ENCODE measurements at regions not wholly inside any gene's neighbourhood (a gene's known extent, or its start where the extent isn't known, plus 50 kb on each side); places are given as distances from the start of the nearest gene placed in this dataset.

GRCh38 chr2:217153510-217153909, 293.6 kb upstream of the TNP1 start:
- H3K9me3 ChIP-seq (ENCODE audit: control insufficient read depth, insufficient read depth, low read length): no peaks in the 10 kb centered on the region
- no peaks in the 10 kb centered on the region for H3K36me3 ChIP-seq (ENCODE audit: insufficient read depth, low read length)
- no peaks in the 10 kb centered on the region for H3K4me1 ChIP-seq (ENCODE audit: insufficient read depth, low read length)
- no peak overlapping the region for H3K9ac ChIP-seq (ENCODE audit: low read depth, low read length)

GRCh38 chr2:217152831-217153230, 293.0 kb upstream of the TNP1 start:
- H3K9me3 ChIP-seq (ENCODE audit: control insufficient read depth, insufficient read depth, low read length): no peaks in the 10 kb centered on the region
- no peaks in the 10 kb centered on the region for H3K36me3 ChIP-seq (ENCODE audit: insufficient read depth, low read length)
- no peaks in the 10 kb centered on the region for H3K4me1 ChIP-seq (ENCODE audit: insufficient read depth, low read length)
- H3K9ac ChIP-seq (ENCODE audit: low read depth, low read length): no peak overlapping the region

- H3K9ac ChIP-seq (ENCODE audit: low read depth, low read length): no peak overlapping the region
- H3K36me3 ChIP-seq (ENCODE audit: insufficient read depth, low read length): no peaks in the 10 kb centered on the region
- H3K9me3 ChIP-seq (ENCODE audit: control insufficient read depth, insufficient read depth, low read length): no peaks in the 10 kb centered on the region
- H3K4me1 ChIP-seq (ENCODE audit: insufficient read depth, low read length): no peaks in the 10 kb centered on the region
Measured at GRCh38 chr2:217151509-217152206, 291.8 kb upstream of the TNP1 start.

DNA sequence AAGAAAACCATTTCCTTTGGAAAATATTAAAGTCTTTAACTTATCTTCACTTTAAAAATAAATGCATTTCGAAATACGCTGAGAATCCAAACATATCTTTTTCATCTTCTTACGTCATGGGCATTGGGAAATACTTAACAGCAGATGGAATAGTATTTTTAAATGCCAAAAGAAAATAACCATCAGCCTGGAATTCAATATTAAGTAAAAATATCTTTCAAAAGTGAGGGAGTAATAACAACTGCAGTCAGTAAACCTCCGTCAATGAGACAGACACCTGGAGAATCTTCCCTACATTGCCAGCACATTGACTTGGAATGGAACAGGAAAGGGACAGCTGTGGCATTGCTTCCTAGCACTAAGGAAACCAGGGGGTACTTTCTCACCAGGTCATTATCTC, 290.4 kb upstream of the TNP1 start:
- Histone ChIP-seq H3K4me1 (ENCODE audit: insufficient read depth, low read length) (no peaks in the 10 kb centered on the region), H3K9ac (ENCODE audit: low read depth, low read length) (no peak overlapping the region), H3K36me3 (ENCODE audit: insufficient read depth, low read length) (no peaks in the 10 kb centered on the region), H3K9me3 (ENCODE audit: control insufficient read depth, insufficient read depth, low read length) (no peaks in the 10 kb centered on the region)

- Histone ChIP-seq H3K9ac (ENCODE audit: low read depth, low read length) (no peak overlapping the region), H3K4me1 (ENCODE audit: insufficient read depth, low read length) (no peaks in the 10 kb centered on the region)
Measured at GRCh38 chr2:217149087-217149660, 289.3 kb upstream of the TNP1 start.

DNA sequence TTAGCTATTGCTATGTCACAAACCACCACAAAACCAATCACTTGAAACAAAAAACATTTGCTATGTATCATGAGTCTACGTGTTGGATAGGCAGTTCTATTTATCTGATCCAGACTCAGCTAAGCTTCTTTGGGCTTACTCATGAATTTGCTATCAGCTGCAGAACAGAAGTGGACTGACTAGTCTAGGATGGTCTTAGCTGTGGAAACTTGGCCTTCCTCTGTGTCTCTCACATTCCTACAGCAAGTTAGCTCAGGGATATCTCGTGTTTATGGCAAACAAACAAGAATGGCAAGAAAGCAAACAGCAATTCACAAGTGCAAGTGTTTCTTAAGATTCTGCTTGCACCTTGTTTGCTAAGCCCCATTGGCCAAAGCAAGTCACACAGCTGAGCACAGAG, 288.0 kb upstream of the TNP1 start:
- Histone ChIP-seq H3K36me3 (ENCODE audit: insufficient read depth, low read length) (no peaks in the 10 kb centered on the region), H3K9me3 (ENCODE audit: control insufficient read depth, insufficient read depth, low read length) (no peaks in the 10 kb centered on the region), H3K9ac (ENCODE audit: low read depth, low read length) (no peak overlapping the region), H3K4me1 (ENCODE audit: insufficient read depth, low read length) (no peaks in the 10 kb centered on the region; the same call in 1 of the 2 replicates)

More at GRCh38 chr2:217149087-217149660, 289.3 kb upstream of the TNP1 start:
- Histone ChIP-seq H3K9me3 (ENCODE audit: control insufficient read depth, insufficient read depth, low read length) (no peaks in the 10 kb centered on the region), H3K36me3 (ENCODE audit: insufficient read depth, low read length) (no peaks in the 10 kb centered on the region)

GRCh38 chr2:217146956-217147355, 287.1 kb upstream of the TNP1 start:
- H3K9ac ChIP-seq (ENCODE audit: low read depth, low read length): no peak overlapping the region
- no peaks in the 10 kb centered on the region; the same call in 1 of the 2 replicates for H3K9me3 ChIP-seq (ENCODE audit: control insufficient read depth, insufficient read depth, low read length)
- no peaks in the 10 kb centered on the region for H3K36me3 ChIP-seq (ENCODE audit: insufficient read depth, low read length)
- H3K4me1 ChIP-seq (ENCODE audit: insufficient read depth, low read length): no peaks in the 10 kb centered on the region; the same call in 1 of the 2 replicates

- H3K36me3 ChIP-seq (ENCODE audit: insufficient read depth, low read length): no peaks in the 10 kb centered on the region
- H3K9ac ChIP-seq (ENCODE audit: low read depth, low read length): no peak overlapping the region
- H3K9me3 ChIP-seq (ENCODE audit: control insufficient read depth, insufficient read depth, low read length): peaks cover 7% of the 10 kb centered on the region; the same call in 1 of the 2 replicates
- no peaks in the 10 kb centered on the region; the same call in 1 of the 2 replicates for H3K4me1 ChIP-seq (ENCODE audit: insufficient read depth, low read length)
Measured at GRCh38 chr2:217142649-217143266, 282.9 kb upstream of the TNP1 start.

DNA sequence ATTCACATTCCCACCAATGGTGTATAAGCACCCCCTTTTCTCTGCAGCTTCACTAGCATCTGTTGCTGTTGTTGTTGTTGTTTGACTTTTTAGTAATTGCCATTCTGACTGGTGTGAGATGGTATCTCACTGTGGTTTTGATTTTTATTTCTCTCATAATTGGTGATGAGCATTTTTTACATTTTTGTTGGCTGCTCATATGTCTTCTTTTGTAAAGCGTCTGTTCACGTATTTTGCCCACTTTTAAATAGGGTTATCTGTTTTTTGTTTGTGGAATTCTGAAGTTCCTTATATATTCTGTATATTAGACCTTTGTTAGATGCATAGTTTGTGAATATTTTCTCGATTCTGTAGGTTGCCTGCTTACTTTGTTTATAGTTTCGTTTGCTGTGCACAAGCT, 278.4 kb upstream of the TNP1 start:
- Histone ChIP-seq H3K36me3 (ENCODE audit: insufficient read depth, low read length) (no peaks in the 10 kb centered on the region; the same call in 1 of the 2 replicates), H3K9me3 (ENCODE audit: control insufficient read depth, insufficient read depth, low read length) (peaks cover 9% of the 10 kb centered on the region; the same call in 1 of the 2 replicates), H3K9ac (ENCODE audit: low read depth, low read length) (no peak overlapping the region), H3K4me1 (ENCODE audit: insufficient read depth, low read length) (no peaks in the 10 kb centered on the region; the same call in 1 of the 2 replicates)

DNA sequence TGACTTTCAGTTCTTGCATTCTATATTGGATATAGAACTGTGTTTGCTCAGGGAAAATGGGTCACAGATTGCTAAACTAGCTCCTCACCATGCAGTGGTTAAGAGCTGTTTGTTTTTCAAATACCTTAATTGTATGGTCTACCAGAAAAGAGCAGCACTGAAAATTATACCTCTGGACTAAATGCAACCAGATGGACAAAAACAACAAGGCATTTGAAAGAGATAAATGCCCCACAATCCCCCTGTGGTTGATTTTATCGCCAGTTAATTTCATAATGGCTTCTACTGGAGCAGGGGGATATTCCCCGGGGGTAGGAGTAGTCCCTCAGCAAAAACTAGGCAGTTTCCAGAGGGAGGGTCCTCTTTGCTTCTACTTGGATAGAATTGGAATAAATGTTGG, 267.9 kb upstream of the TNP1 start:
- no peak overlapping the region for H3K9ac ChIP-seq (ENCODE audit: low read depth, low read length)
- no peaks in the 10 kb centered on the region for H3K4me1 ChIP-seq (ENCODE audit: insufficient read depth, low read length)
- no peaks in the 10 kb centered on the region for H3K36me3 ChIP-seq (ENCODE audit: insufficient read depth, low read length)
- H3K9me3 ChIP-seq (ENCODE audit: control insufficient read depth, insufficient read depth, low read length): no peaks in the 10 kb centered on the region

- Histone ChIP-seq H3K9me3 (ENCODE audit: control insufficient read depth, insufficient read depth, low read length) (no peaks in the 10 kb centered on the region), H3K4me1 (ENCODE audit: insufficient read depth, low read length) (no peaks in the 10 kb centered on the region), H3K36me3 (ENCODE audit: insufficient read depth, low read length) (no peaks in the 10 kb centered on the region), H3K9ac (ENCODE audit: low read depth, low read length) (no peak overlapping the region)
Measured at GRCh38 chr2:217125014-217125413, 265.1 kb upstream of the TNP1 start.

DNA sequence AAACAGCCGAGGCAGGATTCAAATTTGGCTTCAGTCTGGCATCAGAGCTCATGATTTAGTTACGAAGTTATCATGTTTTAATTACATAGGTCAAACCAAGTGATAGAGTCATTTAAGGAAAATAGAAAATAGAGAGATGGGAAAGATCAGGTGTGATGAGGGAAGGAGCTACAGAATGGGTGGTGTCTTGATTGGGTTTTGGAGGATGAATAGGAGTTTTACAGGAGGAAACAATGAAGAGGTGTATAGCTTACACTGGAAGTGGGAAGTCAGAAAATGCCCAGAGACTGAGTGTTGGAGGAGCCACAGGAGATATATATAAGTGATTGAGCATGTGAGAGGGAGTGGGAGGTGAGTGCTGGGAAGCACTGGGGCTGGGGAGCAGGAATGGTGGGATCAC, 264.2 kb upstream of the TNP1 start:
- Histone ChIP-seq H3K9me3 (ENCODE audit: control insufficient read depth, insufficient read depth, low read length) (no peaks in the 10 kb centered on the region), H3K36me3 (ENCODE audit: insufficient read depth, low read length) (no peaks in the 10 kb centered on the region), H3K4me1 (ENCODE audit: insufficient read depth, low read length) (no peaks in the 10 kb centered on the region), H3K9ac (ENCODE audit: low read depth, low read length) (no peak overlapping the region)

GRCh38 chr2:217121565-217121964, 261.7 kb upstream of the TNP1 start:
- no peak overlapping the region for H3K9ac ChIP-seq (ENCODE audit: low read depth, low read length)
- H3K9me3 ChIP-seq (ENCODE audit: control insufficient read depth, insufficient read depth, low read length): no peaks in the 10 kb centered on the region
- H3K4me1 ChIP-seq (ENCODE audit: insufficient read depth, low read length): no peaks in the 10 kb centered on the region
- no peaks in the 10 kb centered on the region for H3K36me3 ChIP-seq (ENCODE audit: insufficient read depth, low read length)

DNA sequence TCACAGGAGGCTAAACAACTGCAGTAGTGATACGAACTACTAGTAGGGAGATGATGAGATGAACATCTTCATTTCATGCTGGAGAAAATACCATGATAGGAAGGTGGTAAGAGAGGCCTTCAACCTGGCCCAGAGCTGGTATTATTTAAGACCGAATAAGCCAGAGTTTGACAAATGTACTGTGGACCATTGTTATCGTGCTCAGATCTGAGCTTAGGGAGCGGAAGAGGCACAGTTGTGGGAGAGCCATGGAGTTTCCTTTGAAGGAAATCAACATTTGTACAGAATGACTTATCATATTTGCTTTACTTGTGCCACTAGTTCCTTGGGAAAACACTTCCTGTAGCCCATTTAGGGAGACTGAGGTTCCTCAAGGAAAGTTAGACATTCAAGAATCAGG, 260.6 kb upstream of the TNP1 start:
- H3K9me3 ChIP-seq (ENCODE audit: control insufficient read depth, insufficient read depth, low read length): no peaks in the 10 kb centered on the region
- no peak overlapping the region for H3K9ac ChIP-seq (ENCODE audit: low read depth, low read length)
- no peaks in the 10 kb centered on the region for H3K4me1 ChIP-seq (ENCODE audit: insufficient read depth, low read length)
- no peaks in the 10 kb centered on the region for H3K36me3 ChIP-seq (ENCODE audit: insufficient read depth, low read length)
